Right atrium auricular region (tissue), 2 donors: ENCODE measurements at regions not wholly inside any gene's neighbourhood (a gene's known extent, or its start where the extent isn't known, plus 50 kb on each side); places are given as distances from the start of the nearest gene placed in this dataset.

Experiments
- DNase-seq: peaks from one replicate; pipeline ENCODE4 v3.0.0-alpha.2; 2019; ENCODE audit warnings: low spot score
- H3K27ac ChIP-seq, 2 donors: fragments of 200-600 bp; sonication (generic); 1 replicate in 1 of 2; 2 replicates in 1 of 2; pipeline ENCODE4 v1.5.1; 2016 to 2019
- H3K27me3 ChIP-seq, 2 donors: fragments of 200-600 bp; sonication (generic); one replicate each; pipeline versions ENCODE4 v1.5.1 to v1.6.0; 2017 to 2019
- H3K36me3 ChIP-seq: fragments of 200-600 bp; sonication (generic); one replicate; pipeline ENCODE4 v1.5.1; 2016
- H3K4me1 ChIP-seq, 2 donors: fragments of 200-600 bp; sonication (generic); one replicate each; pipeline versions ENCODE4 v1.5.1 to v1.6.0; 2017 to 2019
- H3K4me3 ChIP-seq, 2 donors: fragments of 200-600 bp; sonication (generic); 1 replicate in 1 of 2; 2 replicates in 1 of 2; pipeline ENCODE4 v1.5.1; 2017 to 2019; ENCODE audit warnings: mild to moderate bottlenecking in 1 of 2, moderate library complexity in 1 of 2
- H3K9me3 ChIP-seq, 2 donors: fragments of 200-600 bp; sonication (generic); one replicate each; pipeline ENCODE4 v1.5.1; 2019
- TF ChIP-seq, protein P1 (sequence below), 2 donors: fragments of 200-600 bp; sonication (generic); IDR thresholded peaks; one replicate each; pipeline ENCODE4 v1.5.1; 2019; ENCODE audit warnings: antibody characterized with exemption in 2 of 2

DNA sequence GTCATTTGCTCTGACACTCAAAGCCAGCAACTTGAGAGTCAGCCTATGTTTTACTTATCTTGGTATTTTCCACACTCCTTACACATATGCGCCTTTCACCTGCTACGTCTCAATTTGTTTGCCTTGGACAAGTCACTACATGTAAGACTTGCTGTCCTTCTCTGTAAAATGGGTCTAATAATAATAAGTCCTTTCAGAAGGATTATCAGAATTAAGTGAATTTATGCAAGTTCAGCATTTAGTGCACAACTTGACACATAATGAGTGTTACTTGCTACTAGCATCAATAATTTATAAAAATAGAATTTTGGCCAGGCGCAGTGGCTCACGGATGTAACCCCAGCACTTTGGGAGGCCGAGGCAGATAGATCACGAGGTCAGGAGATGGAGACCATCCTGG is 71.1 kb upstream of the UBL3 start:
- Histone ChIP-seq H3K27ac (no peak overlapping the region), H3K4me1 (peaks cover 0 to 44% of the 10 kb centered on the region in 2 donors), H3K4me3 (no peak overlapping the region), H3K36me3 (no peaks in the 10 kb centered on the region), H3K27me3 (no peaks in the 10 kb centered on the region), H3K9me3 (no peaks in the 10 kb centered on the region)
- no peak for DNase-seq
- TF ChIP-seq, protein P1, sequence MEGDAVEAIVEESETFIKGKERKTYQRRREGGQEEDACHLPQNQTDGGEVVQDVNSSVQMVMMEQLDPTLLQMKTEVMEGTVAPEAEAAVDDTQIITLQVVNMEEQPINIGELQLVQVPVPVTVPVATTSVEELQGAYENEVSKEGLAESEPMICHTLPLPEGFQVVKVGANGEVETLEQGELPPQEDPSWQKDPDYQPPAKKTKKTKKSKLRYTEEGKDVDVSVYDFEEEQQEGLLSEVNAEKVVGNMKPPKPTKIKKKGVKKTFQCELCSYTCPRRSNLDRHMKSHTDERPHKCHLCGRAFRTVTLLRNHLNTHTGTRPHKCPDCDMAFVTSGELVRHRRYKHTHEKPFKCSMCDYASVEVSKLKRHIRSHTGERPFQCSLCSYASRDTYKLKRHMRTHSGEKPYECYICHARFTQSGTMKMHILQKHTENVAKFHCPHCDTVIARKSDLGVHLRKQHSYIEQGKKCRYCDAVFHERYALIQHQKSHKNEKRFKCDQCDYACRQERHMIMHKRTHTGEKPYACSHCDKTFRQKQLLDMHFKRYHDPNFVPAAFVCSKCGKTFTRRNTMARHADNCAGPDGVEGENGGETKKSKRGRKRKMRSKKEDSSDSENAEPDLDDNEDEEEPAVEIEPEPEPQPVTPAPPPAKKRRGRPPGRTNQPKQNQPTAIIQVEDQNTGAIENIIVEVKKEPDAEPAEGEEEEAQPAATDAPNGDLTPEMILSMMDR (IDR thresholded peaks at IDR 0.05), result no peak

DNA sequence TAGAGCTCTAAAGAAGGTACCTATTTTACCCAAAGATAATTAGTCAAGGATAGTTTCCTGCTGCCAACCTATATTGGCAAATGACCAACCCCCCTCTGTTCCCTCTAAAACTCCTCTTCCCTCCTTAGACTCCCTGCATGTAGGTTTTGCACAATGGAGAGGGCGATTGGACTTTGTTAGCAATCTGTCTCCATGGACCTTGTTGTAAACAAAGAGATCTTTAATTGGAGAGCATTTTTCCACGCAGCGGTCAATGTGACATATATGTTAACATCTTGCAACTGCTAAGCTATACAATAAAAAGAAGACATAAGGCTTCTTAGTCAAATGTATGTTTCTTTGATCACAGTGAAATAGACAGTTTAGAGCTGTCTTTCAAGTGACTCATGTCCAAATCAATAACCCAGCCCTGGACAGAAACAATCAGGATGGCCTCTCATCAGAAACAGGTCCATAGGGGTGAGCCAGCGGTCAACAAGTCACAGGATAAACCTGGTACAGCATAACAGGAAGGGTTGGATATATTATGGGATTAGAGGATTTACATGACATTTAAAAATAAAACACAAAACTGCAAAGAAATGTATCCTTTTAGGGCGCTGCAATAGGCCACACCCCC is 69.7 kb upstream of the UBL3 start:
- H3K27ac ChIP-seq, result no peak overlapping the region
- H3K9me3 ChIP-seq, result no peaks in the 10 kb centered on the region
- H3K27me3 ChIP-seq, result no peaks in the 10 kb centered on the region
- no peak overlapping the region for H3K4me3 ChIP-seq
- TF ChIP-seq, protein P1 (IDR thresholded peaks at IDR 0.05), result no peak
- H3K4me1 ChIP-seq, result peaks cover 0 to 30% of the 10 kb centered on the region in 2 donors
- DNase-seq, result no peak
- no peaks in the 10 kb centered on the region for H3K36me3 ChIP-seq

DNA sequence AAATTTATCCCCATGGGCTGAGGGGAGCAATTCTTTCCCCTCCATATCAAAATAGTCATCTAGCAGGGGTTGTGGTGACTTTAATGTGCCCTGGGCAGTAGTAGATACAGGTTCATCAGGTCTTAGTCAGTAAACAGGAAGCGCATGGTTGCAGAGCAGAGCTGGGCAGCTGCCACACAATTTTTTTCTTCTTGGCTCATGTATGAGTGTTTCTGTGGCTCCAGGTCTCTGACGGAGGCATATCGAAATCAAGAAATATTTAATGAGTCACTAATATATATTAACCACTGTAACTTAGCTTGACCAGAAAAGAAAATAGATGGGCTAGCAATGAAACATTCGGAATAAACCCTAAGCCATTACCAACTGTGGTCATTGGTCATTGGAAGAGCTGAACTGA is 68.4 kb upstream of the UBL3 start:
- no peak overlapping the region for H3K4me3 ChIP-seq
- no peak overlapping the region for H3K27ac ChIP-seq
- peaks cover 0 to 17% of the 10 kb centered on the region in 2 donors for H3K4me1 ChIP-seq
- H3K9me3 ChIP-seq, result no peaks in the 10 kb centered on the region
- no peaks in the 10 kb centered on the region for H3K36me3 ChIP-seq
- no peak for DNase-seq
- TF ChIP-seq, protein P1 (IDR thresholded peaks at IDR 0.05), result no peak
- no peaks in the 10 kb centered on the region for H3K27me3 ChIP-seq

DNA sequence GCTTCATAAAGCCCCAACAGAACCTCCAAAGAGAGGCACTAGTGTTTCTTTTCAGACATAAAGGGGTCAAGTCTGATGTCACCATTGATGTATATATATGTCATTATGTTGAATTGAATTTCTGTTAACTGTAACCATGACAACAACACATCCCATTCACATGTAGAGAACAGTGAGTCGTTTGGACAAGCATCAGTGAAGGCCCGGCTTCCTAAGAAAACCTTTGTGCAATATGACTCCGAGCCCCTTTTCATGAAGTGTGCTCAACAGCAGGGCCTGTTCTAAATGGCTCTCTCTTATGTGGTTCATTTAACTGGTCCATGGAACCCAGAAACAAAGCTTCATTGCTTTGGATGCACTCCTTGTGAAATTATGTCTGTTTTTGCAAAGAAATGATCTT is 67.2 kb upstream of the UBL3 start:
- TF ChIP-seq, protein P1 (IDR thresholded peaks at IDR 0.05), result no peak
- H3K9me3 ChIP-seq, result no peaks in the 10 kb centered on the region
- no peaks in the 10 kb centered on the region for H3K36me3 ChIP-seq
- H3K4me1 ChIP-seq, result peaks cover 0 to 5% of the 10 kb centered on the region in 2 donors
- H3K27ac ChIP-seq, result no peak overlapping the region
- DNase-seq, result no peak
- H3K27me3 ChIP-seq, result no peaks in the 10 kb centered on the region
- no peak overlapping the region for H3K4me3 ChIP-seq

DNA sequence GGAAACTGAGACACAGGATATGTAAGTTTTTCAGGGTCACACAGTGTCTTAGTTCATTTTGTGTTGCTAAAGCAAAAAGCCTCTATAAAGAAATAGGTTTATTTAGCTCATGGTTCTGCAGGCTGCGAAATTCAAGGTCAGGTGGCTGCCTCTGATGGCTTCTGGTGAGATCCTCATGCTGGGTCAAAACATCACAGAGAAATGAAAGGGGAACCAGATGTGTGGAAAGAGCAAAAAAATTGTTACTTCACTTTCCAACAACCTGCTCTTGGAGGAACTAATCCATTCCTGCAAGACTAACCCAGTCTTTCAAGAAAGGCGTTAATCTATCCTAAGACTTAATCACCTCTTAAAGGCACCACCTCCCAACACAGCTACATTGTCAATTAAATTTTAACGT is 64.2 kb upstream of the UBL3 start:
- Histone ChIP-seq H3K27me3 (no peaks in the 10 kb centered on the region), H3K27ac (no peak overlapping the region), H3K4me3 (no peak overlapping the region), H3K4me1 (no peaks in the 10 kb centered on the region), H3K9me3 (no peaks in the 10 kb centered on the region), H3K36me3 (no peaks in the 10 kb centered on the region)
- TF ChIP-seq, protein P1 (IDR thresholded peaks at IDR 0.05), result no peak
- no peak for DNase-seq

DNA sequence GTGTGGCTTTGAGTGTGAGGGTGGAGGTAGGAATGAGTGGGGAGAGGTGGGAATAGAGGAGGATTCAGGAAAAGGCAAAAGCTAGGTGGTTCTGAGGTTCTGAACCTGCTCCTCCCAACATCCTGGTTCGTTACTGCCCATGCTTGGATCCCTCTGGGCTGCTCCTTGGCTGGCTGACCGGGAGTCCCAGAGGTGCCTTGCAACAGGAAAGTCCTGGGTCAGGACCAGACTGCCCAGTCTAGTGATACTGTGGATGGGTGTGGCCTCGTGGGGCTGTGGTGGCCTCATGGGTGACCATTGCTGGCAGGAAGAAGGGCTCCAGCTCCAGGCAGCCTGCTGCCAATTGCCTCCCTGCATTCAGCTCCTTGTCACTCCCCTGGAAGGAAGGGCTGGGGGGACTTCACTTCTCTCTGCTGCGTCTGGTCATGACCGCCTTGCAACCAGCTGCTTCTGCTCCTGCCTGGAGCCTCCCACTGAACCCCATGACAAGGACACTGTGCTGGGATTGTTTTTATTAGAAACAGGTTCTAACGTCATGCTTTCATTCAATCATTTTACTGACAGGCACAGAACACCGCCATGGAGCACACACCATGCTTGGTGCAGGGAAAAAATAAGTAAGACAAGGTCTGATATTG is 61.5 kb upstream of the UBL3 start:
- no peak overlapping the region for H3K27ac ChIP-seq
- no peaks in the 10 kb centered on the region for H3K27me3 ChIP-seq
- no peaks in the 10 kb centered on the region for H3K36me3 ChIP-seq
- DNase-seq, result no peak
- H3K4me3 ChIP-seq, result no peak overlapping the region
- H3K4me1 ChIP-seq, result no peaks in the 10 kb centered on the region
- H3K9me3 ChIP-seq, result no peaks in the 10 kb centered on the region
- TF ChIP-seq, protein P1 (IDR thresholded peaks at IDR 0.05), result no peak
